Glomerular endothelial cell (primary cell): ENCODE measurements at regions not wholly inside any gene's neighbourhood (a gene's known extent, or its start where the extent isn't known, plus 50 kb on each side); places are given as distances from the start of the nearest gene placed in this dataset.
"Not testable (repeated sequence)": the region's sequence is repeated elsewhere in the genome, so short reads cannot be mapped to it uniquely, and the experiment has no call there.

Source experiments
- DNase-seq: peaks from one replicate; pipeline ENCODE4 v3.0.0-alpha.2; 2011; ENCODE audit warnings: low read depth, low spot score; ENCODE audit errors: extremely low read depth

- no peak for DNase-seq
Observed at GRCh38 chr3:109982201-109982600, 644.9 kb upstream of the DPPA4 start.

DNA sequence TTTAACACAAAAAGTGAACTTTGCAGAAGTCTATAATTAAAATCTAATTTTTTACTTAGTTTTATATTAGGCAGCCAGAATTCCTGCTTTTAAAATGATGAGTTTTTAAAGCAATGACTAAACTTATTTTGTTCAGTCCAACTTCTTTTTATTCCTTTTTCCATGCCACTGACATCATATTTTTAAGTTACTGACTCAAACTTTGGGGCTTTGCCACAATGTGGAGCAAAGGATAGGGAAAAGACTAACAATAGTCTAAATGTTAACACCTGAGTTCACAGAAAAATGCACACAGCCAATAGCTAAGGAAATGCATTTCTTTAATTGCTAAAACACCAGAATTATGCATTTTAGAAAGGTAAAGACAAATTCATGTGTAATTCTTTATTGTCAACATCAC, 647.6 kb upstream of the DPPA4 start:
- DNase-seq = no peak

DNA sequence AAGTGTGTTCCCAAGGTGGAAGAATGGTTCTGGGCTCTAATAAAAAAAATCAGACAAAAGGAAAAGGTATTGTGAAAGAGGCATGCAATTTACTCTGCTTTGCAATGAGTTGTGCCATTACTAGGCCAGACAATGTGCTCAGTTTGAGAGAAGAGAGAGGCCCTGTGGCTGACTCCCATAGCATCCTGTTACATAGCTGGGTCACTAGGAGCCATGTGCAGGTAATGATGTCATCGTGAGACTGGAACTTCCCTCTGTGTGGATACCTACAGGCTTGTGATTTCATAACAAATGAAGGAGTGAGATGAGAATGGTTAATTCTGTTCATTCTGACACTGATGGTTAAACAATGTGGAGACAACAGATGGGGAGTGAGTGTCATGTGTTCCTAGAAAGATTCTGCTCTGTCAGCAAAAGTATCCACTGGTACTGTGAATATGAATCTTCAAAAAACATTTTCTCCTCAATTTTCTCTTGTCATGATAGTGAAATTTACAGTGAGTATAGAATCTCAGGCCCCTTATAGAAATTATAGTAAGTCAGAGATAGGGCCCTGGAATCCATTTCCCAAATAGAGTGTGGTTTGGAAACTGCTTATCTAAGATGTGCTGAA, 648.7 kb upstream of the DPPA4 start:
- DNase-seq = no peak

DNA sequence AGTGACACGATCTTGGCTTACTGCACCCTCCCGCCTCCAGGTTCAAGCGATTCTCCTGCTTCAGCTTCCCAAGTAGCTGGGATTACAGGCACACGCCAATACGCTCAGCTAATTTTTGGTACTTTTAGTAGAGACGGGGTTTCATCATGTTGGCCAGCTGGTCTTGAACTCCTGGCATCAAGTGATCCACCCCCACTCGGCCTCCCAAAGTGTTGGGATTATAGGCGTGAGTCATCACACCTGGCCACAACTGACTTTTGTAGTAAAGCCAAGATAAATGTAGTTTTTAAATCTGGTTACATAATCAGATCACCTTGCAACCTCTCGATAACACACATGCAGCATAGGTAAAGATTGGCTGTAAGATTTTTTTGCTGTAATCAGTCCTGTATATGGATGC, 657.5 kb upstream of the DPPA4 start:
- DNase-seq = no peak

- DNase-seq = no peak
Observed at GRCh38 chr3:109995377-109995776, 658.0 kb upstream of the DPPA4 start.

- DNase-seq = not testable (repeated sequence)
Observed at GRCh38 chr3:110001905-110002304, 664.6 kb upstream of the DPPA4 start.

DNA sequence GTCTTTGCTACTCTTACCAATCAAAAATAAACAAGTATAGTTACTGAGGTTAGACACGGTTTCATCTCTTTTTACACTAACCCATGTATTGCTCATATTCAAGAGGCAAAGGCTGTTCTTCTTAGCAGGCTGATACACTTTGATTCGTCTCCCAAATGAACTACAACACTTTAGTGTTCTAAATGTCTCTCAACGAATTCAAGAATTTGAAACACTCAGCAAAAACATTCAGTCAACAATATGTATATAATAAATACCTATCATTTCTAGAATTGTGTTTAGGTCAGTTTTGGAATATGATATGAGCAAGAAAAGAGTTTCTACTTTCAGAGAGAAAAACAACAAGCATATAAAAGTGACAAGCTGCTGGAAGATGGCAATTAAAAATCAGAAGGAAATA, 669.6 kb upstream of the DPPA4 start:
- no peak for DNase-seq

DNA sequence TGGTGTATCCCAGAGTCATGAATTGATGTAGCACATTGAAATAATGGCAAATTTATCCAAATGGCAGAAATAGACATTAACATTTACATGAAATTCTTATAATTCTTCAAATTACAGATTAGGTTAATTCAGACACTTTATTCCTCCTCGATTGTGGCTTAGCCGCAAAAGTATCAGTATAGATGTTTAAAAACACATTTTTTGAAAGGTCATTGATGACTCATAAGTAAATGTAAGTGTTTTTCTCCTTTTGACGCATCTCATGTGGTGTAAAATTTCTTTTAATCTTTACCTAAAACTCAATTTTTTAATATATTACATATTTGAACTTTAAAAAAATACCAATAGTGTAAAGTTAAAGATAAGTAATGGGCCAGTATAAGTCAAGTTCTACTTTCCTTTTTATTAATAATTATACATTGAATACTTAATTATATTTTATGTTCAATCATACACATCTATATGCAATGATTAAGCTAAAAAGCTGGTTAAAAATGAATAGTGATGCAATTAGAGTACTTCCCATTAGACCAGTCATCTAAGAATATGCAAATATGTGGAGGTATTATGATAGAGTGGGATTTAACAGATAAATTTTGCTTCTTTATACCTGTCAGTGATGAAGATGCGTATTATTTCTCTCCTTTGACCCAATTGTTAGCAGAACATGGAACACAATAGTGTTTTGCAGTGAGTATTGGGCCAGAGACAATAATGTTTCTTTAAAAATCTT, 678.1 kb upstream of the DPPA4 start:
- no peak for DNase-seq

DNA sequence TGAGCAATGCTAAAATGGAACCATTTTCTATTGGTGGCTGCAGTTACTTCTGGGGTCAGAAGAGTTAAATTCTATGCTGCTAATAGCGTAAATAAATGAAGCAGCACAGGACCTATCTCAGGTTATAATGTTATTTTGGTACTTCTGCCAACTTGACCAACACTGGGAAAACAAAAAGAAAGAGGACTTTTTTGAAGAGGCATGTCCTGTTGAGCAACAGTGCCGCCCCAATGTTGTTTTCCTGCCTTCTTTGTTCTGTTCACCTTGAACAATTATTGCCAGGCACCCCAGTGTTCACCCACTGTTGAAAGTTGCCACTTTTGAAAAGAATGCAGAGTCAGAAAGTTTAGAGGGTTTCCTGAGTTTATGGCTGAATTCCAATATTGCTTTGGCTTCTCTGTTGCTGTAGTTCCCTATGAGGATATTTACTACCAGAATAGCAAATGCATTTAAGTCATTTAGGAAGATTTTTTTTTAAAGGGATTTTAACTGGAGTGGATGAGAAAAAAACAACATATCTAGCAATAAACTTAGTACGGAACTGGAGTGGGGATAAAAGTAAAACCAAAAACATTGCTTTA, 679.0 kb upstream of the DPPA4 start:
- no peak for DNase-seq

GRCh38 chr3:110017304-110017703, 680.0 kb upstream of the DPPA4 start:
- no peak for DNase-seq

DNA sequence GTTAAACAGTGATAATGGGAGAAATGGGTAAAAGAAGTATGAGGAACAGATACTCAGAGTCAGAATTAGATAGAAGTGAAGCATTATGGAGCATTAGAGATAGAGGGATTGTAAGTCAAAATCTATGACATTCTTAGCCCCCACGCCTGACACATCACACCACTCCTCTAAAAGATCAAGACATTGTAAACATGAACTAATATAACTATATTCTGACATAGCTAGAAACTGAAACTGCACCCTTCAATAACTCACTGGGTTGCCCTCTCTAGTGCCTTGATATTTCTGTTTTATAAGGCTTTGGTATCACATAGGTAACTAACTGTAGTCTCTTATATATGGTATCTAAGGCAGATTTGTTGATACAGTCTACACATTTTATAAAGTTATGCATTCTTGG, 684.3 kb upstream of the DPPA4 start:
- no peak for DNase-seq

GRCh38 chr3:110023022-110023421, 685.7 kb upstream of the DPPA4 start:
- DNase-seq = not testable (repeated sequence)

DNA sequence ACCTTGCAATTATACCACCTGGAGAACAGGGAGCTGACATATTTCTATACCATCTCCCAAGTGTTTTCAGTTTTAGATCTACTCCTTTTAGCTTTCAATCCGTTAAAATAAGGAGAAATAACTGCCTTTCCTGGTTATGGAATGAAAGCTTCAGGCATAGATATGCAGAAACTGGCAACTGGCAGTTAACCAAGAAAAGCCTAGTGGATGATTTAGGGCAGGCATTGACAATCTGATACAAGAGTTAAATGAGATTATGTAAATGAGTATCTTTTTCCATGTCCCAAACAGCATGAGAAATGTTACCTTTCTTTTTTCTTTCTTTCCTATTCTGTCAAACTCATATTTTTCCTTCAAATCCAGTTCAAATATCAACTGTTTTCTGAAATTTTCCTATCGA, 689.1 kb upstream of the DPPA4 start:
- no peak for DNase-seq

DNA sequence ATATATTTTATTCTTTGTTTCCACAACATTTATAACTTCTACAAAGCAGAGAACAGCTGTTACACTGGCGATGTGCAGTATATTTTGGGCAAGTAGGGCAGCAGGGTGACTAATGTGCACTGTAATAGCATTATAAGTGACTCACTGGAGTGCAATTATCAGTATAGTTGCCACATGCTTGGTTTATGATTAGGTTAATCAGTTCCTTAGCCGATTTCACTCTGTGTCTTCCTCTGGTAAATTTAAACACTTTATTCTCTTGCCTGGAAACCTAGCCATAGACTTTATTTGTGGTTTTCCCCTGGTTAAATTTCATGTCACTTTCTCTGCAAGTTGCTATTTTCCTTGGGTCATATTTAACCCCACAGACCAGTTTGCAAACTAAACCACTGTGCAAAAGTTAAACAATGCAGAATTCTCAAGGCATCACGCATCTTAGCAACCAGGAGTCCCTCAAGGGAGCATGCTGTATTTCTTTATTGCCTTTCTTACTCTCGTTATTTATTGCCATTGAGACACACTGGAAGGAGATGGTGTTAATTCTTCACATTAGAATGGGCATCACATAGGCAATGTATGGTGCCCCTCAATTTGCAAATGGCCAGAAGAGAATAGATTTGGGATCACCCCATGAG, 690.2 kb upstream of the DPPA4 start:
- no peak for DNase-seq

- DNase-seq = no peak
Observed at GRCh38 chr3:110031975-110032374, 694.6 kb upstream of the DPPA4 start.

DNA sequence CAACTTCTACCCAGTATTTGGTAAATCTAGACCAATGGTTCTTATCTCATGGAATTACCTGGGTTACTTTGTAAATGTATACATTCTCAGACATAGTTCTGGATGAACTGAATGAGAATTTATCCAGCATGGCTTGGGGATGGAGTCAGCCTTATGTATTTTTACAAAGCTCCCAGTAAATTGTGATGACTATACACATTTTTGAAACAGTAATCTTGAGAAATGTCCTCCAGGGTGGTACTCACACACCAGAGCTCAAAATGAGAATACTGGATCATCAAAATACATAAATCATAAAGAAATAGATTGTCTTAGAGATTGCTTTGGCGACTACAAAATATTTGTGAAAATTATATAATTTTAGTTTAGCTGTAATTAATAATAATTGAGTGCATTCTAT, 722.1 kb upstream of the DPPA4 start:
- no peak for DNase-seq

GRCh38 chr3:110062716-110063115, 725.4 kb upstream of the DPPA4 start:
- DNase-seq = no peak

- no peak for DNase-seq
Observed at GRCh38 chr3:110063178-110063577, 725.8 kb upstream of the DPPA4 start.

GRCh38 chr3:110066206-110066605, 728.9 kb upstream of the DPPA4 start:
- no peak for DNase-seq

DNA sequence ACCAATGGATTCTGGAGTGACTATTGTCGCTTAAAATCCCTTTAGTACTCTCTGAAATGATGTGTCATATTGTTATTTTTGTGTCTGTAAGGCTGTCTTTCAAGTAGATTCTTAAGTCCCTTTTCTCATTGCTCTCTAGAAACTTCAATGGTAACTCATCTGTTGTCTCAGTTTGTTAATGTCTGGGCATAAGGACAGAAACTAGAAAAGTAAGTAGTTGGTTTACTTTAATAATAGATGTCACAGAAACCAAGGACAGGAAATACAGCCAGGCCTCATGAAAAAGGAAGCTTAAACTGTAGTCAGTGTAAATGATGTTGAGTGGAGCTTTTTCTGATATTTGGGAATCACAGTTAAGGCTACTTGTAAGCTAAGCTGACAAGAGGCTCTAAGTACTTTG, 730.2 kb upstream of the DPPA4 start:
- no peak for DNase-seq

DNA sequence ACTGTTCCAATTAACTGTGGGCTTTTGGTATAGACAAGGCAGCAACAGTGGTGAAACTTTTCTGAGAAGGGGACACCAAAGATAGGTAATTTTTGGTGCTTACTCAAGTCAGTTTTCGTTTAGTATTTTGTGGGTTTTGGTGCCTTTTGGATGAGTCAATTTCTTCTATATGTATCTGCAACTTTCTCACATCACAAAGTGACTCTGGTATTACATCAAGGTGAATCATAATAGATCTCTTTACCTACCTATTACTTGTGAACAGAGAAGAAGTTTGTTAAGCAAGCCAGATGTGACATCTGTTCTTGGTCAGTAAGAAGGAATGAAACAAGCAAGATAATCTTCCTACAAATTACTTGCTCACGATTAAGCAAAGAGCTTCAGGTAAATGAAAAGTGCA, 732.4 kb upstream of the DPPA4 start:
- no peak for DNase-seq
